ENCODE measurements at regions not wholly inside any gene's neighbourhood (a gene's known extent, or its start where the extent isn't known, plus 50 kb on each side); places are given as distances from the start of the nearest gene placed in this dataset.

GRCh38 chr18:42683094-42683493, 432.4 kb downstream of the RIT2 start:
- DNase-seq (ENCODE audit: low read depth, low spot score) (no peak), FAIRE-seq (no peak)
- H3K79me2 ChIP-seq (ENCODE audit: control insufficient read depth, insufficient read depth, low read length) = no peaks in the 10 kb centered on the region
- H4K20me1 ChIP-seq (replicated peaks; ENCODE audit: control insufficient read depth, extremely low read depth, insufficient read depth, low read length) = no peaks in the 10 kb centered on the region
- H3K4me1 ChIP-seq (ENCODE audit: control insufficient read depth, extremely low read depth, insufficient read depth, low read length) = no peaks in the 10 kb centered on the region
- TF ChIP-seq GATA2 (IDR thresholded peaks at IDR 0.05; ENCODE audit: insufficient read depth, insufficient read length, low read depth, low read length) (no peak), MAX (IDR thresholded peaks at IDR 0.05; ENCODE audit: insufficient read depth, insufficient read length) (no peak), POLR2AphosphoS5 (IDR thresholded peaks at IDR 0.05; ENCODE audit: insufficient read depth, low read depth, low read length) (no peak), FOS (IDR thresholded peaks at IDR 0.05; ENCODE audit: borderline replicate concordance, insufficient read depth, low read length) (no peak), MYC (IDR thresholded peaks at IDR 0.05; ENCODE audit: low read depth, low read length) (no peak), POLR2A (IDR thresholded peaks at IDR 0.05; ENCODE audit: low read depth, low read length) (no peak), JUN (IDR thresholded peaks at IDR 0.05; ENCODE audit: borderline replicate concordance, insufficient read depth, insufficient read length, low read depth) (no peak), CTCF (IDR thresholded peaks at IDR 0.05; ENCODE audit: extremely low read depth in 1 of 2, insufficient read depth in 1 of 2, low read depth in 1 of 2, low read length in 2 of 2) (no peak)
- intact Hi-C loops (cut with micrococcal nuclease) = no loop called here
- no peak overlapping the region for H2AFZ ChIP-seq (ENCODE audit: low read depth, low read length)
- no peak overlapping the region for H3K4me3 ChIP-seq (replicated peaks in 1 of 3; ENCODE audit: insufficient read depth in 1 of 3, low read depth in 1 of 3, low read length in 3 of 3)
- dilution Hi-C loops (cut with MboI; ENCODE audit: extremely low pct_ligation_motif_present, low sequenced_read_pairs) = no loop called here
- H3K9ac ChIP-seq (replicated peaks; ENCODE audit: extremely low read depth, insufficient read depth, low read length) = no peak overlapping the region
- ChIA-PET CTCF (interaction anchor here (1.3 kb wide), 1 partner anchor 87 kb away, joined by 3 read pairs; no protein-coding TSS in a partner anchor), POLR2A (no interaction called here)
- H3K9me3 ChIP-seq (replicated peaks; ENCODE audit: control insufficient read depth, insufficient read depth, low read length) = no peaks in the 10 kb centered on the region
- no TSS peak for BruUV-seq (replicated peaks)
- H3K36me3 ChIP-seq (ENCODE audit: control insufficient read depth in 2 of 2, extremely low read depth in 1 of 2, insufficient read depth in 2 of 2, low read length in 2 of 2) = no peaks in the 10 kb centered on the region
- H3K27me3 ChIP-seq (ENCODE audit: control insufficient read depth in 2 of 2, insufficient read depth in 2 of 2, low read length in 2 of 2) = no peaks in the 10 kb centered on the region
- H3K9me1 ChIP-seq (replicated peaks; ENCODE audit: control insufficient read depth, extremely low read depth, insufficient read depth, low read length) = no peaks in the 10 kb centered on the region
- H3K4me2 ChIP-seq (ENCODE audit: insufficient read depth, low read length) = no peak overlapping the region
- H3K27ac ChIP-seq (ENCODE audit: insufficient read depth, low read depth, low read length) = no peak overlapping the region

Measured in endothelial cell of umbilical vein (primary cell).